Uterus (tissue), 3 donors: ENCODE measurements at regions not wholly inside any gene's neighbourhood (a gene's known extent, or its start where the extent isn't known, plus 50 kb on each side); places are given as distances from the start of the nearest gene placed in this dataset. TPM values are rescaled to one million over a fixed set of nuclear protein-coding genes. Genes with fewer than 3 reads are reported as not detected.

Experiments
- DNase-seq, 2 donors: peaks; one replicate each; pipeline ENCODE4 v3.0.0-alpha.2; 2019 to 2020
- H3K27ac ChIP-seq, 2 donors: fragments of 200-600 bp; sonication (generic); 1 replicate in 1 of 2; 2 replicates in 1 of 2; pipeline ENCODE4 v1.5.1; 2016 to 2018
- H3K27me3 ChIP-seq, 2 donors: fragments of 200-600 bp; sonication (generic); one replicate each; pipeline ENCODE4 v1.5.1; 2018 to 2019; ENCODE audit warnings: control low read depth in 1 of 2
- H3K36me3 ChIP-seq, 2 donors: fragments of 200-600 bp; sonication (generic); one replicate each; pipeline ENCODE4 v1.5.1; 2019; ENCODE audit warnings: control low read depth in 1 of 2
- H3K4me1 ChIP-seq, 2 donors: fragments of 200-600 bp; sonication (generic); one replicate each; pipeline ENCODE4 v1.5.1; 2018 to 2019; ENCODE audit warnings: control low read depth in 1 of 2
- H3K4me3 ChIP-seq, 2 donors: fragments of 200-600 bp; sonication (generic); 1 replicate in 1 of 2; 2 replicates in 1 of 2; pipeline ENCODE4 v1.5.1; 2018 to 2019; ENCODE audit warnings: mild to moderate bottlenecking in 1 of 2
- H3K9me3 ChIP-seq, 2 donors: fragments of 200-600 bp; sonication (generic); one replicate each; pipeline ENCODE4 v1.5.1; 2019; ENCODE audit warnings: control low read depth in 1 of 2
- POLR2A ChIP-seq, 2 donors: fragments of 450-650 bp; IDR thresholded peaks; one replicate each; pipeline ENCODE4 v1.6.1; 2016; ENCODE audit warnings: antibody characterized with exemption in 2 of 2, mild to moderate bottlenecking in 1 of 2, moderate library complexity in 1 of 2
- intact Hi-C: fragments of 100-400 bp; cut with DNase I; formaldehyde crosslinking; loops from one replicate; pipeline ENCODE4 v1.15.1; 2023; ENCODE audit warnings: low total_unique reads
- small RNA-seq: library from RNA; depleted of rRNA; stranded (forward); fragments of <200 nt; gene quantifications from one replicate; pipeline ENCODE3, GENCODE V24; 2016
- TF ChIP-seq, protein P1 (sequence below), 4 experiments: fragments of 200-600 bp in 2 of 4; fragments of 450-650 bp in 2 of 4; sonication (generic) in 2 of 4; IDR thresholded peaks; one replicate each; pipeline ENCODE4 v1.5.1; 2016 to 2019; ENCODE audit warnings: antibody characterized with exemption in 4 of 4, mild to moderate bottlenecking in 2 of 4, moderate library complexity in 1 of 4
- donor health status: DM: yes; HTN: yes; CAD: no.

DNA sequence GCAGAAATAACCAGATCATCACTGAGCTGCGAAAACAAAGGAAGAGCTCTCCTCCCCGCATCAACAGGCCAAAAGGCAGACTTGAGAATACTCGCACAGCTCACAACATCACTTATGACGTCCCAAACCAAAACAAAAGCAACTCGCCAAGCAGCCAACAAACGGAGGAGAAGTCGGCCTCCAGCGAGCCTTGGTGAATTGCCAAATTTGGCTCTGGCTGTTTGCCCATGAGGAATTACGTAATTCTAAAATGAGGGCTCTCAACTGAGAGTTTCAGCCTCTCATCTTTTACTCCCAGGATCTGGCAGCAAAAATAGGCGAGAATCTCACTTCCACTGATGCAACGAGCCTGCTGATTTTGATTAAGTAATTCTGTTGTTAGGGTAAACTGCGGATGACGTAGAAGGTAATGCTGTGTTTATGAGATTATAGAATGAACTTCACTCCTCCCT lies 51.7 kb upstream of the SEMA6A start:
- TF ChIP-seq, protein P1, sequence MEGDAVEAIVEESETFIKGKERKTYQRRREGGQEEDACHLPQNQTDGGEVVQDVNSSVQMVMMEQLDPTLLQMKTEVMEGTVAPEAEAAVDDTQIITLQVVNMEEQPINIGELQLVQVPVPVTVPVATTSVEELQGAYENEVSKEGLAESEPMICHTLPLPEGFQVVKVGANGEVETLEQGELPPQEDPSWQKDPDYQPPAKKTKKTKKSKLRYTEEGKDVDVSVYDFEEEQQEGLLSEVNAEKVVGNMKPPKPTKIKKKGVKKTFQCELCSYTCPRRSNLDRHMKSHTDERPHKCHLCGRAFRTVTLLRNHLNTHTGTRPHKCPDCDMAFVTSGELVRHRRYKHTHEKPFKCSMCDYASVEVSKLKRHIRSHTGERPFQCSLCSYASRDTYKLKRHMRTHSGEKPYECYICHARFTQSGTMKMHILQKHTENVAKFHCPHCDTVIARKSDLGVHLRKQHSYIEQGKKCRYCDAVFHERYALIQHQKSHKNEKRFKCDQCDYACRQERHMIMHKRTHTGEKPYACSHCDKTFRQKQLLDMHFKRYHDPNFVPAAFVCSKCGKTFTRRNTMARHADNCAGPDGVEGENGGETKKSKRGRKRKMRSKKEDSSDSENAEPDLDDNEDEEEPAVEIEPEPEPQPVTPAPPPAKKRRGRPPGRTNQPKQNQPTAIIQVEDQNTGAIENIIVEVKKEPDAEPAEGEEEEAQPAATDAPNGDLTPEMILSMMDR (IDR thresholded peaks at IDR 0.05), result no peak
- peak in 1 of 2 donors; percentile 26 for TF ChIP-seq POLR2A (IDR thresholded peaks at IDR 0.05)
- peak; percentile 88 for DNase-seq
- Histone ChIP-seq H3K9me3 (no peaks in the 10 kb centered on the region), H3K36me3 (no peaks in the 10 kb centered on the region), H3K27me3 (no peaks in the 10 kb centered on the region), H3K27ac (peak overlapping the region; percentile 67 to 69), H3K4me3 (no peak overlapping the region), H3K4me1 (peaks cover 0 to 4% of the 10 kb centered on the region in 2 donors)
- intact Hi-C loops, result no loop called here

Small RNAs in the stretch of these regions (small RNA-seq; reads per million reads assigned to genes)
- not detected for gene AC093534.1
- gene RNU7-34P, result not detected
